ENCODE measurements at regions not wholly inside any gene's neighbourhood (a gene's known extent, or its start where the extent isn't known, plus 50 kb on each side); places are given as distances from the start of the nearest gene placed in this dataset.

DNA sequence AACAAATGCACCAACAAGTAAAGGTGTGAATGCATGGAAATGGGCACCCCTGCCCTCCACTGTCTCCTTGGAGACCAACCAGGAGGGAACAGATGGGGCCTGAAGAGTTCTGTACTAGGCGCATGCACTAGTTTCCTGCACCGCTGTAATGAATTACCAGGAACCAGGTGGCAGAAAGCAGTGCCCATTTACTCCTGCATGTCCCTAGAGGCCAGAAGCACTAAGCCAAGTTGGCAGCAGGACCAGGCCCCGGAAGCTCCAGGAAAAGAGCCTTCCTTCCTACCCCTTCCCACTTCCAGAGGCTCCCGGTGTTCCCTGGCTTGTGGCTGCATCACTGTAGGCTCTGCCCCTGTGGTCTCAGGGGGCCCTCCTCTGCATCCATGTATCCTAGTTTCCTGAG lies 237.5 kb upstream of the PPP2R2D start:
- no peaks in the 10 kb centered on the region; the same call in 1 of the 2 replicates for H3K4me1 ChIP-seq (ENCODE audit: control insufficient read depth, insufficient read depth, low read length)
- H3K36me3 ChIP-seq (ENCODE audit: control insufficient read depth, insufficient read depth, low read length): no peaks in the 10 kb centered on the region
- no peaks in the 10 kb centered on the region for H3K27me3 ChIP-seq (ENCODE audit: control insufficient read depth, insufficient read depth, low read length)
- no peak overlapping the region for H3K4me3 ChIP-seq (ENCODE audit: low read depth, low read length)
- H3K9ac ChIP-seq (ENCODE audit: low read depth, low read length): no peak overlapping the region
- no peaks in the 10 kb centered on the region for H3K9me3 ChIP-seq (ENCODE audit: control insufficient read depth, insufficient read depth, low read length)
- H3K27ac ChIP-seq (ENCODE audit: low read depth, low read length): no peak overlapping the region

DNA sequence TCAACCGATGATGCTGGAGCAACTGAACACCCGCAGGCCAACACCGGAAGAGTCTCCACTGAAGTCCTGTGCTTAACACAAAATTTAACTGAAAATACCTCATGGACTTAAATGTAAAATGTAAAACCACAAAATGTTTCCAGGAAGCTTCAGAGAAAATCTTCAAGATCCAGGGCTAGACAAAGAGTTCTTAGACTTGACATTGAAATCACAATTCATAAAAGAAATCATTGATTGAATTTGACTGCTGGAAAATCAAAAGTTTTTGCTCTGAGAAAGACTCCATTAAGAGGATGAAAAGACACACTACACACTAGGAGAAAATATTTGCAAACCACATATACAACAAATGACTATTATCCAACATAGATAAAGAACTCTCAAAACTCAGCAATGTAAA lies 234.7 kb upstream of the PPP2R2D start:
- Histone ChIP-seq H3K27me3 (ENCODE audit: control insufficient read depth, insufficient read depth, low read length) (no peaks in the 10 kb centered on the region), H3K4me3 (ENCODE audit: low read depth, low read length) (no peak overlapping the region), H3K9ac (ENCODE audit: low read depth, low read length) (no peak overlapping the region), H3K27ac (ENCODE audit: low read depth, low read length) (no peak overlapping the region), H3K36me3 (ENCODE audit: control insufficient read depth, insufficient read depth, low read length) (no peaks in the 10 kb centered on the region), H3K4me1 (ENCODE audit: control insufficient read depth, insufficient read depth, low read length) (no peaks in the 10 kb centered on the region; the same call in 1 of the 2 replicates), H3K9me3 (ENCODE audit: control insufficient read depth, insufficient read depth, low read length) (no peaks in the 10 kb centered on the region)

- H3K4me1 ChIP-seq (ENCODE audit: control insufficient read depth, insufficient read depth, low read length): no peaks in the 10 kb centered on the region; the same call in 1 of the 2 replicates
- H3K9ac ChIP-seq (ENCODE audit: low read depth, low read length): no peak overlapping the region
- H3K9me3 ChIP-seq (ENCODE audit: control insufficient read depth, insufficient read depth, low read length): no peaks in the 10 kb centered on the region
- no peak overlapping the region for H3K27ac ChIP-seq (ENCODE audit: low read depth, low read length)
- no peaks in the 10 kb centered on the region for H3K27me3 ChIP-seq (ENCODE audit: control insufficient read depth, insufficient read depth, low read length)
- H3K4me3 ChIP-seq (ENCODE audit: low read depth, low read length): no peak overlapping the region
- H3K36me3 ChIP-seq (ENCODE audit: control insufficient read depth, insufficient read depth, low read length): no peaks in the 10 kb centered on the region
Observed at GRCh38 chr10:131667047-131667446, 233.8 kb upstream of the PPP2R2D start.

DNA sequence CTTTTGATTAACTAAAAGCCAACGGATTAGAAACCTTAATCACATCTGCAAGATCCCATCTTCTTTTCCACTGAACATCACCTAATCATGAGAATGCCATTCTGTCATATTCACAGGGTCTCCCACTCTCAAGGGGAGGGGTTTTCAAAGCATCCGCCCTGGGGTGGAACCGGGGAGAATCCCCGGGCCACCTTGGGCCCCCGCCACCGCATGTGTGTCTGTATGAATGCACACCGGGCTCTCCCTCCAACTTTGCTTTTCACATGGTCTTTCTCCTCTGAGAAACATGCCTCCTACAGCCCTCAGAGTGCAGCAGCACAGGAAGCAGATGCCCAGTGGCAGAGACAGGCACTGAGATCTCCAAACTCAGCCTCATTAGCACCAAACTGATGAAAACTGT lies 233.2 kb upstream of the PPP2R2D start:
- Histone ChIP-seq H3K4me1 (ENCODE audit: control insufficient read depth, insufficient read depth, low read length) (no peaks in the 10 kb centered on the region; the same call in 1 of the 2 replicates), H3K4me3 (ENCODE audit: low read depth, low read length) (no peak overlapping the region), H3K27me3 (ENCODE audit: control insufficient read depth, insufficient read depth, low read length) (no peaks in the 10 kb centered on the region), H3K9me3 (ENCODE audit: control insufficient read depth, insufficient read depth, low read length) (no peaks in the 10 kb centered on the region), H3K27ac (ENCODE audit: low read depth, low read length) (no peak overlapping the region), H3K36me3 (ENCODE audit: control insufficient read depth, insufficient read depth, low read length) (no peaks in the 10 kb centered on the region), H3K9ac (ENCODE audit: low read depth, low read length) (no peak overlapping the region)

DNA sequence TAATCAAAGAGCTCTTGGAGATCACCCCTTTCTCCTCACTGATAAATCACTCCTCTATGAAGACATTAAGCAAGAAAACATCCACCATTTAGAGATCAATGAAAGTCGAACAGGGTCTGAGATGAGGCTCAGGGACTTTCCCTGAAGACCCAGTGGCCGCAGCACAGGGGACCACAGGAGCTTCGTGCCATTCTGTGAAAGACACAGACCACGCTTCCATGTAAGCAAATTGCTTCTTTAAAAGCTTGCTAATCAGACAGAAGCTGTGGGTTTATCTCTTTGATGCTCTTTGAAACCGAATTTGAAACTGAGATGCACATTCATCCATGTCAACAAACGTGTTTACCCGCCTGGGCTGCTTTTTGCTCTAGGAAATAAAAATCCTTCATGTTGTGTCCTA lies 231.9 kb upstream of the PPP2R2D start:
- no peaks in the 10 kb centered on the region for H3K4me1 ChIP-seq (ENCODE audit: control insufficient read depth, insufficient read depth, low read length)
- no peak overlapping the region for H3K27ac ChIP-seq (ENCODE audit: low read depth, low read length)
- no peaks in the 10 kb centered on the region for H3K9me3 ChIP-seq (ENCODE audit: control insufficient read depth, insufficient read depth, low read length)
- no peaks in the 10 kb centered on the region for H3K36me3 ChIP-seq (ENCODE audit: control insufficient read depth, insufficient read depth, low read length)
- no peak overlapping the region for H3K9ac ChIP-seq (ENCODE audit: low read depth, low read length)
- H3K27me3 ChIP-seq (ENCODE audit: control insufficient read depth, insufficient read depth, low read length): no peaks in the 10 kb centered on the region
- H3K4me3 ChIP-seq (ENCODE audit: low read depth, low read length): no peak overlapping the region

DNA sequence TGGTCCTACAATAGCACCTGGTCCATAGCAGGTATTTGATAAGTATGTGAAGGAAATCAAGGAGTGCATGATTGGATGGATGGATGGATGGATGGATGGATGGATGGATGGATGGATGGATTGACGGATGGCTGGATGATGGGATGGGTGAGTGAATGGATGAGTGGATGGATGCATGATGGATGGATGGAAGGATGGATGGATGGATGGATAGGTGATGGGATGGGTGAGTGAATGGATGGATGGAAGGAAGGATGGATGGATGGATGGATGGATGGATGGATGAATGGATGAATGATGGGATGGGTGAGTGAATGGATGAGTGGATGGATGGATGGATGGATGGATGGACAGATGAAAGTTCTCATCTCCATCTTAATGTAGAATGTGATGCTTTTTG lies 231.0 kb upstream of the PPP2R2D start:
- Histone ChIP-seq H3K36me3 (ENCODE audit: control insufficient read depth, insufficient read depth, low read length) (no peaks in the 10 kb centered on the region), H3K9ac (ENCODE audit: low read depth, low read length) (no peak overlapping the region), H3K4me1 (ENCODE audit: control insufficient read depth, insufficient read depth, low read length) (no peaks in the 10 kb centered on the region), H3K9me3 (ENCODE audit: control insufficient read depth, insufficient read depth, low read length) (no peaks in the 10 kb centered on the region), H3K27me3 (ENCODE audit: control insufficient read depth, insufficient read depth, low read length) (no peaks in the 10 kb centered on the region), H3K27ac (ENCODE audit: low read depth, low read length) (no peak overlapping the region), H3K4me3 (ENCODE audit: low read depth, low read length) (no peak overlapping the region)

DNA sequence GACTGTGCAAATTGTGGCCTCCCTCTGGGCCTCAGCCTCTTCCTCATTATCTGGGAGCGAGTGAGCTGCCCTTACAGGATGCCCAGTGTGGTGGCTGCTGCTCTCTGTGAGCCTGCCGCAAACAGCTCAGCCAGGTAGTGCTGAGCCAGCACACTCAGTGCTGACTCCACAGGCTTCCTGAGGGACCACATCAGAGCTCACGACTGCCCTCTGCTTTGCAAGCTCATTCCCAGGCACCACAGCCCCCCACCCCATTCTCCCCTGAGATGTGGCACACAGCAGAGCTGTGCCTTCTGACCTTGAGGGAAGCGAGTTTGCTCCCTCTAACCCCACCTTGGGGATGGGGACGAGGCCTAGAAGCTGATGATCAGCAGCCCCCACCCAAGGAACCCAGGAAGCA lies 230.5 kb upstream of the PPP2R2D start:
- Histone ChIP-seq H3K4me1 (ENCODE audit: control insufficient read depth, insufficient read depth, low read length) (0 out of 2 replicates have a peak, but pooled peaks cover 2% of the 10 kb centered on the region), H3K9me3 (ENCODE audit: control insufficient read depth, insufficient read depth, low read length) (no peaks in the 10 kb centered on the region), H3K4me3 (ENCODE audit: low read depth, low read length) (no peak overlapping the region), H3K36me3 (ENCODE audit: control insufficient read depth, insufficient read depth, low read length) (no peaks in the 10 kb centered on the region), H3K9ac (ENCODE audit: low read depth, low read length) (no peak overlapping the region), H3K27ac (ENCODE audit: low read depth, low read length) (no peak overlapping the region), H3K27me3 (ENCODE audit: control insufficient read depth, insufficient read depth, low read length) (no peaks in the 10 kb centered on the region)

DNA sequence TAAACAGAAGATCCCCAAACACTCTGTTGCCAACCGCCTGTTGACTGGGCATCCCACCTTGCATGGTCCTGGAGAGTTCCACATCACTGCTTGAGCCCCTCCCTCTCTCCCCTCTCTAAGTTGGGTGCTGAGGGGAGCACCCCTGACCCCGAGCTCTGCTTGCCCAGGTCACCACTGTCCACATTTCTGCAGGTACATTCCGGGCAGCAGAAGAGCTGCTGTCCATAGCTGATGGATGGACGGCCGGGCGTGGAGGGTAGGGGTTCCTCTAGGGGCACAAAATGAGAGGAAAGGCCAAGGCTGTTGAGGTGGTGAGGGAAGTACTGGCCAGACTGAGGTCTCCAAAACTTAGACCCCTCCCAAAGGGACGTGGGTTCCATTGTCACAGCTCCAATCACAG lies 227.4 kb upstream of the PPP2R2D start:
- no peaks in the 10 kb centered on the region for H3K9me3 ChIP-seq (ENCODE audit: control insufficient read depth, insufficient read depth, low read length)
- H3K4me1 ChIP-seq (ENCODE audit: control insufficient read depth, insufficient read depth, low read length): peaks cover 22% of the 10 kb centered on the region
- H3K36me3 ChIP-seq (ENCODE audit: control insufficient read depth, insufficient read depth, low read length): no peaks in the 10 kb centered on the region
- no peak overlapping the region for H3K27ac ChIP-seq (ENCODE audit: low read depth, low read length)
- no peak overlapping the region for H3K9ac ChIP-seq (ENCODE audit: low read depth, low read length)
- 0 out of 2 replicates have a peak, but pooled peaks cover 7% of the 10 kb centered on the region for H3K27me3 ChIP-seq (ENCODE audit: control insufficient read depth, insufficient read depth, low read length)
- no peak overlapping the region for H3K4me3 ChIP-seq (ENCODE audit: low read depth, low read length)

DNA sequence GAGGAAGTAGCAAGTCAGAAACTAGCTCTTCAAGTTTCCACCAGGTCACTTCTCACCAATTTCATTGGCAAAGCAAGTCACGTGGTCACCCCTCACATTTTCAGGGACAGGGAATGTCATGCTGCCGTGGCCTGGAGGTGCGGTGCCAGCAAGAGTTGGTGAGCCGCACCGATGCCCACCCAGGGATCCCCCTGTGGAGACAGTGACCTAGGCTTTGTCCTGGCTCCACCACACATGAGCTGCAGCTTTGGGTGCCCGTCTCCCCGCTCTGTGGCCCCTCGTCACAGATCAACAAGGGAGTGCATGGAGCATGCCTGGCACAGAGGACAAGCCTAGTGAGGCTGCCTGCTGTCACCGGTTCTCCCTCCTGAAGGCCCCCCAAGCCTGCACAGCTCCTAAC lies 226.7 kb upstream of the PPP2R2D start:
- Histone ChIP-seq H3K27ac (ENCODE audit: low read depth, low read length) (no peak overlapping the region), H3K9me3 (ENCODE audit: control insufficient read depth, insufficient read depth, low read length) (no peaks in the 10 kb centered on the region), H3K4me1 (ENCODE audit: control insufficient read depth, insufficient read depth, low read length) (peaks cover 22% of the 10 kb centered on the region)

DNA sequence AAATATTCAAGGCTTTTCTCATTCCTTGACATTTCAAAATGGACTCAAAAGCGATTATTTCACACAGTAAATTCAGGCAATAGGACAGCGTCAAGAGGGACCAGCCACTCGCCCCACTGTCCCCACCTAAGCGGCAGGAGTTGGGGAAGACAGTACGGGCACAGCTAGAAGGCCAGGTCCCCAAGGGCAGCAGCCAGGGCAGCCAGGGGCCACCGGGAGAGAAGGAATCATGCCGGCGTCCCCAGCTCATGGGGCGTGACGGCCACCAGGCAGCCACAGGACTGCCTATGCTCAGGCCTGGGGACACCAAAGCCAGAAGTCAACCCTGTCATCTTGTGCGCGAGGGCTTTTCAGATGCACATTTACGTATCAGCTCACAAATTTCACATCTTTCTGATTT lies 225.7 kb upstream of the PPP2R2D start:
- H3K9ac ChIP-seq (ENCODE audit: low read depth, low read length): no peak overlapping the region
- peaks cover 7% of the 10 kb centered on the region; the same call in 1 of the 2 replicates for H3K27me3 ChIP-seq (ENCODE audit: control insufficient read depth, insufficient read depth, low read length)
- no peaks in the 10 kb centered on the region for H3K36me3 ChIP-seq (ENCODE audit: control insufficient read depth, insufficient read depth, low read length)
- no peak overlapping the region for H3K4me3 ChIP-seq (ENCODE audit: low read depth, low read length)
- H3K9me3 ChIP-seq (ENCODE audit: control insufficient read depth, insufficient read depth, low read length): no peaks in the 10 kb centered on the region
- H3K27ac ChIP-seq (ENCODE audit: low read depth, low read length): no peak overlapping the region
- H3K4me1 ChIP-seq (ENCODE audit: control insufficient read depth, insufficient read depth, low read length): peaks cover 22% of the 10 kb centered on the region

More for the DNA sequence above, 226.7 kb upstream of the PPP2R2D start:
- no peak overlapping the region for H3K9ac ChIP-seq (ENCODE audit: low read depth, low read length)
- H3K27me3 ChIP-seq (ENCODE audit: control insufficient read depth, insufficient read depth, low read length): 0 out of 2 replicates have a peak, but pooled peaks cover 7% of the 10 kb centered on the region
- H3K4me3 ChIP-seq (ENCODE audit: low read depth, low read length): no peak overlapping the region
- no peaks in the 10 kb centered on the region for H3K36me3 ChIP-seq (ENCODE audit: control insufficient read depth, insufficient read depth, low read length)

- H3K4me3 ChIP-seq (ENCODE audit: low read depth, low read length): peak overlapping the region; percentile 43
- H3K36me3 ChIP-seq (ENCODE audit: control insufficient read depth, insufficient read depth, low read length): no peaks in the 10 kb centered on the region
- peaks cover 7% of the 10 kb centered on the region; the same call in 1 of the 2 replicates for H3K27me3 ChIP-seq (ENCODE audit: control insufficient read depth, insufficient read depth, low read length)
- H3K9ac ChIP-seq (ENCODE audit: low read depth, low read length): no peak overlapping the region; the same call in 1 of the 2 replicates
- no peaks in the 10 kb centered on the region for H3K9me3 ChIP-seq (ENCODE audit: control insufficient read depth, insufficient read depth, low read length)
- peaks cover 25% of the 10 kb centered on the region for H3K4me1 ChIP-seq (ENCODE audit: control insufficient read depth, insufficient read depth, low read length)
- peak overlapping the region; percentile 82 for H3K27ac ChIP-seq (ENCODE audit: low read depth, low read length)
Observed at GRCh38 chr10:131676046-131676799, 224.6 kb upstream of the PPP2R2D start.
